Activated CD4-positive, alpha-beta T cell treated with anti-CD3 and anti-CD28 coated beads for 36 hours (primary cell): ENCODE measurements at regions not wholly inside any gene's neighbourhood (a gene's known extent, or its start where the extent isn't known, plus 50 kb on each side); places are given as distances from the start of the nearest gene placed in this dataset.

ENCODE experiments used
- ATAC-seq: fragments of 200-7000 bp; cut with Tn5 transposase; one replicate; pipeline ENCODE4 v1.10.0; 2021; ENCODE audit warnings: mild to moderate bottlenecking, moderate library complexity
- CTCF ChIA-PET: fragments of 350-600 bp; sonication (Branson Sonifier 250); formaldehyde crosslinking; loops from one replicate; lab custom pipeline; 2021; ENCODE audit warnings: antibody characterized with exemption; lab: Charles Lee
- POLR2A ChIA-PET: fragments of 350-600 bp; sonication (Branson Sonifier 250); formaldehyde crosslinking; loops from one replicate; lab custom pipeline; 2021; ENCODE audit warnings: antibody characterized with exemption, inconsistent platforms; lab: Charles Lee
- DNase-seq: peaks from one replicate; pipeline ENCODE4 v3.0.0-alpha.2; 2020
- H3K27ac Mint-ChIP-seq: one replicate; pipeline ENCODE4 v1.8.0; 2021; ENCODE audit warnings: mixed read lengths
- H3K27me3 Mint-ChIP-seq: one replicate; pipeline ENCODE4 v1.8.0; 2021; ENCODE audit warnings: mixed read lengths
- H3K36me3 Mint-ChIP-seq: one replicate; pipeline ENCODE4 v1.8.0; 2021; ENCODE audit warnings: low read depth, mixed read lengths
- H3K4me1 Mint-ChIP-seq: one replicate; pipeline ENCODE4 v1.8.0; 2021; ENCODE audit warnings: mixed read lengths
- H3K4me3 Mint-ChIP-seq: one replicate; pipeline ENCODE4 v1.8.0; 2021; ENCODE audit warnings: mild to moderate bottlenecking, moderate library complexity, mixed read lengths
- H3K9me3 Mint-ChIP-seq: one replicate; pipeline ENCODE4 v1.8.0; 2021; ENCODE audit warnings: low read depth, mixed read lengths
- intact Hi-C, 2 experiments: fragments of 100-400 bp; cut with DNase I in 1 of 2; cut with micrococcal nuclease in 1 of 2; formaldehyde crosslinking; loops; one replicate each; pipeline versions ENCODE4 v1.14.2 to v1.15.1; 2022 to 2024; cut with DNase I, micrococcal nuclease

DNA sequence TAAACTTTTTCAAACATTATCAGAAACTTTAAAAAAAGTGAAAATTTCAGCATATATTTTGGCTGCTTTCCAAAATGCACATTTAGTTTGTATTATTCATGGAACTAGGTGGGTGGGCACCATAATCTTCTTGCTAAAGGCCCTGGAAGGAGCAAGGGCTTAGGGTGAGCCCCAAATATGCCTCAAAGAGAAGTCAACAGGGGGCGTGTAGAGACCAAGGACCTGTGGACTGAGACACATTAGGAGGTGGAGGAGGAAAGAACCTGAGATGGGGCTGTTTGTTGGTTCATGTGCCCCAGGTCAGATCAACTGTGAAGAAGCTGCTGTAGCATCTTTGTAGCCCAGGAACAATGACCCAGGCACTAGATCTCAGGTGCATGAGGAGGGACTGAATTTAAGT lies 79.6 kb upstream of the OLFM4 start:
- no peak overlapping the region for H3K4me3 Mint-ChIP-seq

DNA sequence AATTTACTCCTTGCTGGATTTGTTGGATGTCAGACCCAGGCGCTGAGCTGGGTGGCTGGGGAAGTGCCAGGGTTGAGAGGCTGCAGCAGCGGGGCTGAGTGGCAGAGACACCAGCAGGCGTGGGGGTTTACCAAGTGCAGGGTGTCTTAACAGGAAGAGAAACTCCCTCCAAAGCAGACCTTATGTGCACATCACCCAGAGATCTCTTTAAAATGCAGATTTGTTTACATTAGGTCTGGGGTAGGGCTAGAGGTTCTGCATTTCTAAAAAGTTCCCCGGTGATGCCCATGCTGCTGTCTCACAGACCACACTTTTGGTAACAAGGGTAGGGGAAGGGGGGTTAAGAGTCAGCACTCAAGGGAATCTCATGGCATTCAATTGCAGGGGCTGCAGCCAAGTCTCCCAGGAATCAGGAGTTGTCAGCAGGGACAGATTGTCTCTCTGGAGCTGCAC lies 80.7 kb upstream of the OLFM4 start:
- no peaks in the 10 kb centered on the region for H3K4me1 Mint-ChIP-seq
- DNase-seq (no peak), ATAC-seq (no peak)
- intact Hi-C loops = no loop called here
- ChIA-PET CTCF (no interaction called here), POLR2A (no interaction called here)
- no peak overlapping the region for H3K4me3 Mint-ChIP-seq
- no peaks in the 10 kb centered on the region for H3K9me3 Mint-ChIP-seq
- H3K36me3 Mint-ChIP-seq = no peaks in the 10 kb centered on the region
- no peak overlapping the region for H3K27ac Mint-ChIP-seq
- H3K27me3 Mint-ChIP-seq = peaks cover 13% of the 10 kb centered on the region

More for the DNA sequence above, 79.6 kb upstream of the OLFM4 start:
- DNase-seq (no peak), ATAC-seq (no peak)
- CTCF ChIA-PET = interaction anchor here (1.4 kb wide), 1 partner anchor 19 kb away, joined by 8 read pairs; no protein-coding TSS in a partner anchor
- POLR2A ChIA-PET = no interaction called here
- Mint-ChIP-seq H3K36me3 (no peaks in the 10 kb centered on the region), H3K27me3 (peaks cover 13% of the 10 kb centered on the region), H3K9me3 (no peaks in the 10 kb centered on the region), H3K4me1 (no peaks in the 10 kb centered on the region), H3K27ac (no peak overlapping the region)
- intact Hi-C loops = no loop called here

DNA sequence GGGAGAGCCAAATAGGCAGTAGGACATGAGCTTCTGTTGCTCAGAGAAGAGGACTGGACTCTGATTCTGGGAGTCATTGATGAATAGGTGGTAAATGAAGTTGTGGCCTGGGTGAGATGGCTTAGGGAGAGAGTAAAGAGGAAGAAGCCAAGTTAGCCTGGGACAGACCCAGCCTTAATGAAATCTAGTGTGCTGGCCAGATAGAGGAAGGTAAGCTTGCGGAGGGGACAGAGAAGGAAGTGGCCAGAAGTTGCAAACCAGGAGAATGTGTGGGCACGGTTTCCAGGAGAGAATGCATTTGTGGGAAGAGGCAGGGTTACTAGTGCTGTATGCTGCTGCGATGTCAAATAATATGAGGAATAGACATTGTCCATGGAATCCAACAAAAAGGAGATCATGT lies 83.3 kb upstream of the OLFM4 start:
- no peaks in the 10 kb centered on the region for H3K36me3 Mint-ChIP-seq
- H3K4me1 Mint-ChIP-seq = no peaks in the 10 kb centered on the region
- H3K27me3 Mint-ChIP-seq = peaks cover 13% of the 10 kb centered on the region
- H3K9me3 Mint-ChIP-seq = no peaks in the 10 kb centered on the region
- no peak for ATAC-seq
- no peak for DNase-seq
- intact Hi-C loops = no loop called here
- H3K27ac Mint-ChIP-seq = no peak overlapping the region
- H3K4me3 Mint-ChIP-seq = no peak overlapping the region
- ChIA-PET CTCF (interaction anchor here (0.7 kb wide), 1 partner anchor 143 kb away, joined by 3 read pairs; no protein-coding TSS in a partner anchor), POLR2A (no interaction called here)

DNA sequence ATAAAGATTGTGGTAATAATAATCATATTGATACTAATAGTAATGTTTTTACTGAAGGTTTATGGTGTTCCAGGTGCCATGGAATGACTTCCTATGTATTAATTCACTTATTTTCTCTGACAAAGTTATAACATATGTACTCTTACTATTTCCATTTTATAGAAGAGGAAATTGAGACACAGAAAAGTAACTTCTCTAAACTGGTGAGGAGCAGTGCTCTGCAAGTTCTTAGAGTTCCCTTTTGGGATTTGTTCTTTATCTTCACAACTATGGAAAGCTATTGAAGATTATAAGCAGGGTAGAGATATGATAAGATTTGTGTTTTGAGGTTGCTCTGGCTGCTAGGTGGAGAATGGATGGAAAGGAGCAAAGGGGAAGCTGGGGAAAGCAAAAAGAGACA lies 83.9 kb upstream of the OLFM4 start:
- ChIA-PET POLR2A (no interaction called here), CTCF (interaction anchor here (0.7 kb wide), 1 partner anchor 144 kb away, joined by 3 read pairs; no protein-coding TSS in a partner anchor)
- DNase-seq = no peak
- no peaks in the 10 kb centered on the region for H3K36me3 Mint-ChIP-seq
- H3K4me3 Mint-ChIP-seq = no peak overlapping the region
- H3K4me1 Mint-ChIP-seq = no peaks in the 10 kb centered on the region
- no peaks in the 10 kb centered on the region for H3K9me3 Mint-ChIP-seq
- H3K27ac Mint-ChIP-seq = no peak overlapping the region
- intact Hi-C loops = no loop called here
- H3K27me3 Mint-ChIP-seq = peaks cover 15% of the 10 kb centered on the region
- no peak for ATAC-seq

DNA sequence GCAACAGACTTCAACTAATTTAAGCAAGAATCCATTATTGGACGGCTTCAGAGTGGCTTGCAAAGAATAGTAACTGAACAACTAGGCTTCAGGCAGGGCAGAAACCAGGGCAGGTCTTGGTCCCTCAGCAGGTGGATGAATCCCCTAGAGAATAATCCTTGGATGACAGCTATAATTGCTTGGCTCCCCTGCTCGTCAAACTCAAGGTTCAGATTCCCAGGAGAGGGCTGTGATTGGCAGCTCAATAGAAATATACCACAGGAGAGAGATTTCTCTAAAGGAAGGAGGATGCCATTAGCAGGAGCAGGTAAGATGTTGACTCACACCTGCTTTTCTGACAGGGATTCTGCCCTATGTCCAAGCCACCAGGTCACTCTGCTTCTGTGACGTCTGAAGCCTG lies 89.6 kb upstream of the PCDH8 start:
- H3K9me3 Mint-ChIP-seq = no peaks in the 10 kb centered on the region
- POLR2A ChIA-PET = no interaction called here
- no peak overlapping the region for H3K4me3 Mint-ChIP-seq
- intact Hi-C loops = no loop called here
- CTCF ChIA-PET = no interaction called here
- ATAC-seq (no peak), DNase-seq (no peak)
- no peaks in the 10 kb centered on the region for H3K36me3 Mint-ChIP-seq
- no peaks in the 10 kb centered on the region for H3K4me1 Mint-ChIP-seq
- no peak overlapping the region for H3K27ac Mint-ChIP-seq
- H3K27me3 Mint-ChIP-seq = peaks cover 4% of the 10 kb centered on the region

DNA sequence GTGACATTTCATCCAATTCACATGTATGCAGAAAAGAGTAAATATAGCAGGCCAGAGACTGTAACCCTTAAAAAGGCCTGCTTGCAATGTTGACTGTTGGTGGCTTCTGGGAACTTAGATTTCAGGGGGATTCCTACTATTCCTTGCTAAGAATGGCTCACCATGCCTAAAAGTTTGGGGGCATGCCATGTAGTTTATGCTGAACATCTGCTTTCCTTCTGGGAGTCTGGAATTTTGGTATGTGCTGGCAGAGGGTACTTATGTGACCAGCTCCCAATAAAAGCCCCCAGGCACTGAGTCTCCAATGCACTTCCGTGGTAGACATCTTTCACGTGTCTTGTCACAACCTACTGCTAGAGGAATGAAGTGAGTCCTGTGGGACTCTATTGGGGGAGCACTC lies 88.4 kb upstream of the PCDH8 start:
- POLR2A ChIA-PET = no interaction called here
- H3K9me3 Mint-ChIP-seq = no peaks in the 10 kb centered on the region

DNA sequence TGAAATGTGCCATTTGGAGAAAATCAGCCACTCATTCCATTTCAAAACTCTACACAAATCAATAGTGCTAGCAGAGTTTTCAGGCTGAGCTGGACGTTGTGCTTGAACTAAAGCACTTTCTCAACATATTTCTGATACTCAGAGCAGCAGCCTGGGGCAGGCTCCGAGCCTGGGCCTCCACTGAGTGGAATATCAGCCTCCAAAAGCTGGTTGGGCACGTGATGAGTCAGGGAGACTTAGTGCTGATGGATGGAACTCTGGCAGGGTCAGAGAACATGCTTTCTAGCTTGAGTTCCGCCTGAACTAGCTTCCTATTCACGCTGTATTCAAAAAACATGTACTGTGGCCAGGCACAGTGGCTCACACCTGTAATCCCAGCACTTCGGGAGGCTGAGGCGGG lies 85.8 kb upstream of the PCDH8 start:
- Mint-ChIP-seq H3K4me3 (no peak overlapping the region), H3K27me3 (peaks cover 2% of the 10 kb centered on the region), H3K9me3 (no peaks in the 10 kb centered on the region), H3K4me1 (no peaks in the 10 kb centered on the region), H3K36me3 (no peaks in the 10 kb centered on the region), H3K27ac (no peak overlapping the region)
- ChIA-PET POLR2A (no interaction called here), CTCF (no interaction called here)
- no peak for DNase-seq
- no peak for ATAC-seq
- intact Hi-C loops = no loop called here

More for the DNA sequence above, 88.4 kb upstream of the PCDH8 start:
- no peaks in the 10 kb centered on the region for H3K36me3 Mint-ChIP-seq
- H3K4me3 Mint-ChIP-seq = no peak overlapping the region
- H3K4me1 Mint-ChIP-seq = no peaks in the 10 kb centered on the region
- DNase-seq (no peak), ATAC-seq (no peak)
- intact Hi-C loops = no loop called here
- H3K27ac Mint-ChIP-seq = no peak overlapping the region
- CTCF ChIA-PET = no interaction called here
- H3K27me3 Mint-ChIP-seq = peaks cover 4% of the 10 kb centered on the region

DNA sequence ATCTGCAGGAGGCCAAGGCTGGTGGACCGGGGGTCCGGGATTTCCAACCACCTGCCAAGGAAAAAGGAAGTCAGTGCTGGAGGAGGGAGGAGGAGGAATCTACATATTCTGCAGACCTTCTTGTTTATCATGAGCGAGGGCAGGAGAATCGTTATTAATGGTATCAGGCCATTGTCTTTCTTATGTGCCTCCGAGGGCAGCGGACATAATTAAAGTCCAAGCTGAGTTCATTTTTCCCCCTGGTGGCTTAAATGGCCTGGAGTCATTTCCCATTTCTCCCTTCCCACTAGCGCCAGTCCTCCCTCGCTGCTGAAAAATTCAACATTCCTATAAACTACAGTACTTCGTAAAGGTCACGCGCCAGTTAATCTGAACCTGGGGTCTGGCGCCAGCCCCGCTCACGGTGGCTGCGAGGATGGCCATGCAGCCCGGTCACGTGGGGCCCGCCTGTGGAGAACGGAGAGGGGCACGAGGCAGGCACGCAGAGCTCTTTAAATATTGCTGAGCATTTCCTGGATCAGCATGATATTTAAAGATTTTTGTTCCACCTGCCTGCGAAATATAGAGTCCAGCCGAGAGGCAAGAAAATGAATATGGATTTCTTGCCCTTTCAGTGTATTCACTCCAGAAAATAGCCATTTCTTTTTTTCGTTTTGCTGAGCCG lies 85.2 kb upstream of the PCDH8 start:
- CTCF ChIA-PET = interaction anchor here (0.7 kb wide), 1 partner anchor 302 kb away, joined by 3 read pairs; no protein-coding TSS in a partner anchor
- ATAC-seq (no peak), DNase-seq (no peak)
- Mint-ChIP-seq H3K27me3 (peaks cover 5% of the 10 kb centered on the region), H3K36me3 (no peaks in the 10 kb centered on the region), H3K4me3 (no peak overlapping the region), H3K4me1 (no peaks in the 10 kb centered on the region), H3K27ac (no peak overlapping the region), H3K9me3 (no peaks in the 10 kb centered on the region)
- intact Hi-C loops = no loop called here
- POLR2A ChIA-PET = no interaction called here

DNA sequence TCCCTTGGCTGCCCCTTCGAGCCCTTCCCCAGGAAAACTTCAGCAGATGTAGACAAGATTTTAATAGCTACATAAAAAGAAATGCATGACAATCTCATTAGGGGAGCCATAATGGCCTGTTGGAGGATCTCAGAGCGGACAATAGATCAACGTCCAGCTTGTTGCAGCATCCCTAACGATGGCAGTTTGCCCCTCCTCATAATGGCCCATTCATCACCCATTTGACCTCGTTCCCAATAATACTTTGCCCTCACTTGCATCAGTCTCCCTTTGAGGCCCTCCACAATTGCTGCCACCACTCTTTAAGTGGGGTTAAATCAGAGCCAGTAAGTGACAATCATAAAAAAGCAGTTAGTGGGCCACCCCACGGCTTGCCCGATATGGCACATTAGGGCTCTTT lies 84.7 kb upstream of the PCDH8 start:
- H3K4me1 Mint-ChIP-seq = no peaks in the 10 kb centered on the region
- H3K36me3 Mint-ChIP-seq = no peaks in the 10 kb centered on the region
- DNase-seq (no peak), ATAC-seq (no peak)
- no peak overlapping the region for H3K4me3 Mint-ChIP-seq
- H3K27ac Mint-ChIP-seq = no peak overlapping the region
- POLR2A ChIA-PET = no interaction called here
- CTCF ChIA-PET = interaction anchor here (0.7 kb wide), 1 partner anchor 302 kb away, joined by 3 read pairs; no protein-coding TSS in a partner anchor
- no peaks in the 10 kb centered on the region for H3K9me3 Mint-ChIP-seq
- intact Hi-C loops = no loop called here
- peaks cover 6% of the 10 kb centered on the region for H3K27me3 Mint-ChIP-seq

DNA sequence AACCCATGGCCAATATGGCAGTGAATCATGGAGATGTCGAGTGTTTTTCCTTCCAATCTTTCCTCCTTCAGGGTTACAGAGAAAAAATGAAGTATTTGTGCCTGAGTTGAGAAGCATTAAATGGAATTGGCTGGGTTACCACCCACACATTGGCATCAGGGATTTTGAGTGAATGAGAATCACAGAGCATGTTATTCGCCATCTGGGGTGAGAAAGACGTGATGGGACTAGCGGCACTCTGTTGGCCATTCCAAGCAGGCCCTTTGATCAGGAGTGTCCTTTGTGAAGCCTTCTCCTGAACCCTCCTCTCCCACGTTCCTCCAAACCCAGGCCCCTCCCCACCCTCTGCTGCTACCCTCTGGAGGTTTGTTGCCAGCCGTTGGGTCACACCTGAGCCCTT lies 84.2 kb upstream of the PCDH8 start:
- ChIA-PET CTCF (no interaction called here), POLR2A (no interaction called here)
- Mint-ChIP-seq H3K27me3 (peaks cover 6% of the 10 kb centered on the region), H3K4me3 (no peak overlapping the region), H3K9me3 (no peaks in the 10 kb centered on the region), H3K4me1 (no peaks in the 10 kb centered on the region), H3K27ac (no peak overlapping the region), H3K36me3 (no peaks in the 10 kb centered on the region)
- intact Hi-C loops = no loop called here
- DNase-seq (no peak), ATAC-seq (no peak)

DNA sequence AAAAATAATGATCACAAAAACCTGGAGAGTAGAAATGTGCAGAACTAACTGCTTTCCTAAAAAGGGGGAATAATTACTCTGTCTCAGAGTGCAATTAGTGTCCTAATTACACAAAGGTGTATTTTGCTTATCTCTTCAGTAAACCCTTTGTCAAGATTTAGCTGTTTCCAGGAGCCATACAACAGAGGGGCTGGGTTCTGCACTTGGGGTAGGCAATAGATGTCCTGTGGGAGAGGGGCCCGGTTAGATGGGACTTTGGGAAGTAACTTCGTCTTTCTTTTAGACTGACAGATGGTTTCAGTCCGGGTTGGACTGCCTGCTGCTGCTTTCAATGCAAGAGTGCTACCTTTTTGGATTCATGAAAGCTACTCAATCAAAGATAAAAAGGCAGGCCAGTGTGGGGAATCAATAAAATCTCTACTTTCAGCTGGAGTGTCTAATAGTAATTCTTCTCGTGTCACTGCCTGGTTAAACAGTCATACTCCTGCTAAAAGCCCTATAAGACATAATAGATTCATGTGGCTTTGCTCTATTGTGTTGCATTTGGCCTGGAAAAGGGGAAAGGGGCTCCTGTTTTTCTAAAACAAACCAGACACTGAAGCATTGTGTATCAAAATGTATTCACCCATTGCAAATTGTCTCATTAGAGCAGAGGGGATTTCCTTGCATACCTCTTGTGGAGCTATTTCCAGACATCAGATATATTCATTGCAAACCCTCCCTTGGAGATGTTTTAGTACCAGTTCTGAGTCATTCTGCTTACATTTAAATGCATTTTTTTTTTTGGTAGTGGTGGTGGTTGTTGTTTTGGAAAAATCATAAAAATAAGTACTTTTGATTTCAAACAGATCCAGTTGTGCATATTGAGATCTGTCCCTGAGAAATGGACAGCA lies 83.3 kb upstream of the PCDH8 start:
- no peaks in the 10 kb centered on the region for H3K4me1 Mint-ChIP-seq
- intact Hi-C loops = no loop called here
- POLR2A ChIA-PET = no interaction called here
- no peak for DNase-seq
- H3K27me3 Mint-ChIP-seq = peaks cover 5% of the 10 kb centered on the region
- CTCF ChIA-PET = no interaction called here
- no peak for ATAC-seq
- no peaks in the 10 kb centered on the region for H3K9me3 Mint-ChIP-seq
- no peak overlapping the region for H3K4me3 Mint-ChIP-seq
- no peak overlapping the region for H3K27ac Mint-ChIP-seq
- H3K36me3 Mint-ChIP-seq = no peaks in the 10 kb centered on the region

DNA sequence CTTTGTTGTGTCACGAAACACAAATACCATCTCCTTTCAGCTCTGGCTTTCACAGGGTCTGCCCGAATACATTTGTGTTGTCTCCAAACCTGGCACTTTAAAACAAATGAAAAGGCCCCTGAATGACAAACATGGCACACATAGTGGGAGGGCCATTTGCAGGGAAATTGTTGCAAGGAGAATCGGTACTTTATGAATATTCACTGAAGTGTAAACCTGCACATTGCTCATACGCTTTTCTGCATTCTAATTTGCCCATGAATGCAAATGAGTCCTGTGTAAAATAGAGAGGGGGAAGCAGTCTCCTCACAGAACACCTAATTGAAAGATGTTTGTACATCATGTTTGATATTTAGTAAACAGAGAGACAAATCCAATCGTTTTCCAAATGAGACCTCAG lies 82.7 kb upstream of the PCDH8 start:
- Mint-ChIP-seq H3K36me3 (no peaks in the 10 kb centered on the region), H3K4me3 (no peak overlapping the region), H3K27me3 (peaks cover 4% of the 10 kb centered on the region), H3K4me1 (no peaks in the 10 kb centered on the region), H3K27ac (no peak overlapping the region), H3K9me3 (no peaks in the 10 kb centered on the region)
- ATAC-seq = no peak
- intact Hi-C loops = no loop called here
- ChIA-PET POLR2A (no interaction called here), CTCF (no interaction called here)
- DNase-seq = no peak
